ENCODE measurements at regions not wholly inside any gene's neighbourhood (a gene's known extent, or its start where the extent isn't known, plus 50 kb on each side); places are given as distances from the start of the nearest gene placed in this dataset.

DNA sequence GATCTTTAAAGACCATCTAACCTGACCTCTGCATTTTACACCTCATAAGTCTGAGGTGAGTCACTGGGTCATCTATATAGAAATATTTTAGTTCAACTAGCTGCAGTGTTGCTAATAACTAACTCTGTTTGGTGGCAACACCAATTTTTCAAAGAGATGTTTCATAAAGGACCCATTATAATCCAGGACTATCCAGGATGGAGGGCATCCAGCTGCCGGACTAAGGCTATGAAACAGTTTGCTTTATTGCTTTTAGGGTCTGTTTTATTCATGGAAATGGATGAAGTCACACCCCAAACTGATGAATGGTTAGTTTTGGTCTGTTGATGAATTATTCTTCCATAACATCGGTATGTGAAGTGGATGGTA lies 204.2 kb upstream of the GMDS start:
- Histone ChIP-seq H3K36me3 (no peaks in the 10 kb centered on the region), H3K27ac (no peak overlapping the region), H3K4me3 (peak overlapping the region; percentile 71), H3K4me1 (ENCODE audit: control insufficient read depth in 1 of 2, low read depth in 2 of 2) (peaks cover 0 to 27% of the 10 kb centered on the region in 2 donors), H3K27me3 (replicated peaks; ENCODE audit: insufficient read depth) (no peaks in the 10 kb centered on the region), H3K9me3 (no peaks in the 10 kb centered on the region)
- DNase-seq (ENCODE audit: low spot score) (no peak), ATAC-seq (ENCODE audit: insufficient number of reproducible peaks, low FRiP score, low read depth) (no peak)
- TF ChIP-seq, protein P1, sequence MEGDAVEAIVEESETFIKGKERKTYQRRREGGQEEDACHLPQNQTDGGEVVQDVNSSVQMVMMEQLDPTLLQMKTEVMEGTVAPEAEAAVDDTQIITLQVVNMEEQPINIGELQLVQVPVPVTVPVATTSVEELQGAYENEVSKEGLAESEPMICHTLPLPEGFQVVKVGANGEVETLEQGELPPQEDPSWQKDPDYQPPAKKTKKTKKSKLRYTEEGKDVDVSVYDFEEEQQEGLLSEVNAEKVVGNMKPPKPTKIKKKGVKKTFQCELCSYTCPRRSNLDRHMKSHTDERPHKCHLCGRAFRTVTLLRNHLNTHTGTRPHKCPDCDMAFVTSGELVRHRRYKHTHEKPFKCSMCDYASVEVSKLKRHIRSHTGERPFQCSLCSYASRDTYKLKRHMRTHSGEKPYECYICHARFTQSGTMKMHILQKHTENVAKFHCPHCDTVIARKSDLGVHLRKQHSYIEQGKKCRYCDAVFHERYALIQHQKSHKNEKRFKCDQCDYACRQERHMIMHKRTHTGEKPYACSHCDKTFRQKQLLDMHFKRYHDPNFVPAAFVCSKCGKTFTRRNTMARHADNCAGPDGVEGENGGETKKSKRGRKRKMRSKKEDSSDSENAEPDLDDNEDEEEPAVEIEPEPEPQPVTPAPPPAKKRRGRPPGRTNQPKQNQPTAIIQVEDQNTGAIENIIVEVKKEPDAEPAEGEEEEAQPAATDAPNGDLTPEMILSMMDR (IDR thresholded peaks at IDR 0.05) = no peak

DNA sequence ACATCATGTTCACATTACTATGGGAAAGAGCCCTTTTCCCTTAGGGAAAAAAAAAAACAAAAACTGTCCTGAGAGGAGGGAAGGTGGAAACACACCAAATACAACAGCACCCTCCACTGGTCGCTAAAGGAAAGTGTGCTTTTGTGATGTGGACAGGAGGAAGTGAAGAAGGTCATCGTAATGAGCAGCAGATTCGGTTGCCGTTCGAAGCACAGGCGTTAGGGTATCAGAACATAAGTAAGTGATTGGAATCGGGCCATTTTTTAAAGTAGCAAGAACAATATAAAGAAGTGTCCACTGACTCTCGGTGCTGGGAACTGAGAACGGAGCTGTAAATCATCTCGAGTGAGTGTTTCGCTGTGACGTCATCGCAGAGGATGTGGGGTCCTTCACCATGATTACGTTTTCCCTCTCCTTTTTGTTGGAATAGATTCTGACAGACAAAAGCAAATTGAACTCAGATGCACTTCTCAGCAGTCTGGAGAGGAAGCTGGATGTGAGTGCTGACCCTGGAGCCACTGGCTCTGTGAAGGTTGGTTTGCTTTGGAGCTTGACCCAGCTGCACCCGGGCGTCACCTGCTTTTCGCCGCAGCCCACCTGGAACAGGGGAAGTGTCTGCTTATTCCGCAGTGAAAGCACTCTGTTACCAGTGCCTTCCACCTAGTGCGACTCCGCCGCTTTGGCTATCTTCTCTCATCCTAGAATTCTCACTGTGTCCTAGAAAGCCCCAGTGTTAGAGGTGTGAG lies 203.6 kb upstream of the GMDS start:
- H3K9me3 ChIP-seq = no peaks in the 10 kb centered on the region
- peaks cover 0 to 27% of the 10 kb centered on the region in 2 donors for H3K4me1 ChIP-seq (ENCODE audit: control insufficient read depth in 1 of 2, low read depth in 2 of 2)
- H3K27ac ChIP-seq = peak overlapping the region; percentile 27 to 35
- peak; percentile 67 for ATAC-seq (ENCODE audit: insufficient number of reproducible peaks, low FRiP score, low read depth)
- peak overlapping the region; percentile 71 for H3K4me3 ChIP-seq
- no peaks in the 10 kb centered on the region for H3K27me3 ChIP-seq (replicated peaks; ENCODE audit: insufficient read depth)
- DNase-seq (ENCODE audit: low spot score) = no peak
- no peaks in the 10 kb centered on the region for H3K36me3 ChIP-seq
- TF ChIP-seq, protein P1 (IDR thresholded peaks at IDR 0.05) = peak; percentile 78

DNA sequence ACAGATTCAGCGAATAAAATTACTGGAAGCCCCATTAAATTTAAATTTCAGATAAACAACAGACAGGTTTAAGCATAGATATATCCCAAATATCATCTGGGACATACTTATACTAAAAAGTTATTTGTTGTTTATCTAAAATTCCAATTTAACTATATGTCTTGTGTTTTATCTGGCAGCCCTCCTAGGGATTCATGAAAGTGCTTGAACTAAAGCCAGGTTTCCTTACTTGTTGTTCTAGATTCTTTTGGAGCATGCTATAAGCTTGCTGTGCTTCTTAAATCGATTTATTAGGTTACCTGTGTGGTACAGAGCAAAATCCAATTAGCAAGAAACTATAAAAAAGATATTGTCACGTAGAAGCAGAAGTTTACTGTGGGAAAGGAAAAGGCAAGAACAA lies 202.5 kb upstream of the GMDS start:
- Histone ChIP-seq H3K36me3 (no peaks in the 10 kb centered on the region), H3K9me3 (no peaks in the 10 kb centered on the region), H3K27me3 (replicated peaks; ENCODE audit: insufficient read depth) (no peaks in the 10 kb centered on the region), H3K4me1 (ENCODE audit: control insufficient read depth in 1 of 2, low read depth in 2 of 2) (peaks cover 0 to 27% of the 10 kb centered on the region in 2 donors), H3K4me3 (no peak overlapping the region), H3K27ac (no peak overlapping the region)
- TF ChIP-seq, protein P1 (IDR thresholded peaks at IDR 0.05) = no peak
- ATAC-seq (ENCODE audit: insufficient number of reproducible peaks, low FRiP score, low read depth) = no peak
- DNase-seq (ENCODE audit: low spot score) = no peak

DNA sequence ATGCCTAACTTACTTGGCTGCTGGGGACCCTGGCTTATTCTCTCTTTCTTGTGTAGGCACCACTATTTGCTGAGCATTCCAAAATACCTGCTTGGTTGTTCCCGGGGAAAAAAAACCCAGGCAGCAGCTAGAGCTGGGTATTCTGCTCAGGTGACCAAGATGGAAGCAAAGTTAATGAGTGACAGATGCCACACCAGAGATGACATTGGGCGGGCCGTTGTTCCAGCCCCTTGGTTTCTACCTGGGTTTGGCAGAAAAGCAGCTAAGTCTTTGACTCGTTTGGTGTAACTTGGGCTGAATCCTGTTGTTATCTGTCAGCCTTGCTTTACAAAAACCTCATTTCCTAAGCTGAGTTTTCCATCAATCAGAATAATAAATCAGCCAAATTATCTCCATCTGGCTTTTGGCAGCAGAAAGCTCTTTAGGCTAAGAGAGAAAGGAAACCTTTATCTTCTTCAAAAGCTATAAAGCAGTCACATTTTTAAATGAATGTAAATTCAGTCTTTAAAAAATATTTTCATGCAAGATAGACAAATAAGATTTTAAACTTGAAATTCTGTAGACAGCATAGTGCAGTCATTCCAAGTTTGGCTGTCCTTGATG lies 202.0 kb upstream of the GMDS start:
- Histone ChIP-seq H3K27me3 (replicated peaks; ENCODE audit: insufficient read depth) (no peaks in the 10 kb centered on the region), H3K27ac (no peak overlapping the region), H3K9me3 (no peaks in the 10 kb centered on the region), H3K4me1 (ENCODE audit: control insufficient read depth in 1 of 2, low read depth in 2 of 2) (peaks cover 0 to 27% of the 10 kb centered on the region in 2 donors), H3K4me3 (no peak overlapping the region), H3K36me3 (no peaks in the 10 kb centered on the region)
- DNase-seq (ENCODE audit: low spot score) (no peak), ATAC-seq (ENCODE audit: insufficient number of reproducible peaks, low FRiP score, low read depth) (no peak)
- TF ChIP-seq, protein P1 (IDR thresholded peaks at IDR 0.05) = no peak

DNA sequence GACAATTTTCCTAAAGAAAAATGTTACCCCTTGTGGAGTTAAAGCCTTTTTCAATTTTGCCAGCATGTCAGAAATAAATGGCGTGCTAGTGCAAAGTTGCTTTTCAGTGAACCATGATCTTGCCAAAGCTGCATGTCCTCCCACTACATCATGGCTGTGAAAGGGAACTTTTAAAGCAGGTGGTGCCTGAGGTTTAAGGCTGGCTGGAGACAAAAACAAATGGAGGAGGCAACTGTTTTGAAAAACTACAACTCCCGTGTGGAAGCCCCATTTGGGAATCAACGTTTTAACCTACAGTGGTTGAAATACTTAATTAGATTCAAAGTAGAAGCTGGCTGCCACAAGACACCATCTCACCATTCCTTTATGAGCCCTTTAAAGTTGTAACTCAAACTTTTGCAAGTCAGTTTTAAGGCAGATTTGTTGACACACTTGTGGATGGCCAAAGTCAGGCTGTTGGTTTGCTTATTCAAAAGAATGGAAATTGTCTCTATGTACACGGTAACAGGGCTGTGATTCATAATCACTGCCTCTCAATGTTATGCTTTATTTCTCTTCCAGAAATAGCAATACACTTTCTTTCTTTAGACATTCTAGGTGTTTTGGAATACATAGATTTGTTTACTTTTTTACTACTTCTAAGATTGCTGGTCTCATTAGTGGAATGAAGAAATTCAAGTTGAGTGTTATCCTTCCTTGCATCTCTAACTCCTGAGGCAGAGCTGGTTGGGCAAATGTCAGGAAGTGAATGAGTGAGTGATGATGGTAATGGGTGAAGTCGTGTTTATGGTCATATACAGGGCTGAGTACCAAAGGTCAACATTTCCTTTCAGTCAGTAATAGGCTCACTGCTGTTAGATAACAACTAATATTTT lies 196.4 kb upstream of the GMDS start:
- H3K27ac ChIP-seq = no peak overlapping the region
- DNase-seq (ENCODE audit: low spot score) (no peak), ATAC-seq (ENCODE audit: insufficient number of reproducible peaks, low FRiP score, low read depth) (no peak)
- H3K4me3 ChIP-seq = no peak overlapping the region
- H3K9me3 ChIP-seq = no peaks in the 10 kb centered on the region
- no peaks in the 10 kb centered on the region for H3K4me1 ChIP-seq (ENCODE audit: control insufficient read depth in 1 of 2, low read depth in 2 of 2)
- H3K36me3 ChIP-seq = no peaks in the 10 kb centered on the region
- TF ChIP-seq, protein P1 (IDR thresholded peaks at IDR 0.05) = no peak
- no peaks in the 10 kb centered on the region for H3K27me3 ChIP-seq (replicated peaks; ENCODE audit: insufficient read depth)

Data from thoracic aorta (tissue), 2 donors.